GM21390 (cell line): ENCODE measurements at regions not wholly inside any gene's neighbourhood (a gene's known extent, or its start where the extent isn't known, plus 50 kb on each side); places are given as distances from the start of the nearest gene placed in this dataset.
"Not testable (repeated sequence)": the region's sequence is repeated elsewhere in the genome, so short reads cannot be mapped to it uniquely, and the experiment has no call there.

Experiments used
- ATAC-seq: cut with Tn5 transposase; IDR thresholded peaks from one replicate; pipeline ENCODE4 v1.9.1; 2021; ENCODE audit not compliant: unreplicated experiment

DNA sequence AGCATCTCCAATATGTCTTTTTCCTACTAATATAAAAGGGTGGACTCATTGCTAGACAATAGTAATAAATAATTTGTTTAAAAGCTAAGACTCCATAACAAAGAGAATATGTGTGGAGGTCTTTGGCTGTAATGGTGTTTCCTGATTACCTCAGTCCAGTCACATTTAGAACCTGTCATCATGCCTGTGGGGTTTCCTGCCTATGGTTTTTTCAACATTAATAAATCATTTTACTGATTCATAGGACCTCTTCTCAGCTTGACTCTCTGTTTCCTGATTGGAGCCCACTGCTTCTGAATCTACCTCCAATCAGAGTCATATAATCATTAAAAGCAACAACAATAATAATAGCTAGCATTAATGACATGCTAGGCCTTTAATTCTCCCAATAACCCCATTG, 52.4 kb upstream of the GNAI1 start:
- ATAC-seq, result no peak

DNA sequence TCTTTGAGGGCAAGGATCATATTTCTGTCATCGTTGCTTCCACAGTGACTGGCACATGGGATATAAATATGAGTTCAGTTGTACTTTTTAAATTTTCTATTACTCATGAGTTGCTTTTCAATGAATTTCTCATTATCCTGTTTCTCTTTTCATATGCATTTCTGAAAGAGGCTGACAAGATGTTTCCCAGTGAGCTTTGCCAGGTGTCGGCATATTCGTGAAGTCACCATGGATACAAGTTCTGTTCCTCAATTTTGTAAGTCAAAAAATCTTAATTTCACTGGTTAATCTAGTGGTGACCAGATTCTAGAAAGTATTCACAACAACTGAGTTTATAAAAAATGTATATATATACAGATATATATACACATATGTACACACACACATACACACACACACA, 55.7 kb upstream of the GNAI1 start:
- no peak for ATAC-seq

DNA sequence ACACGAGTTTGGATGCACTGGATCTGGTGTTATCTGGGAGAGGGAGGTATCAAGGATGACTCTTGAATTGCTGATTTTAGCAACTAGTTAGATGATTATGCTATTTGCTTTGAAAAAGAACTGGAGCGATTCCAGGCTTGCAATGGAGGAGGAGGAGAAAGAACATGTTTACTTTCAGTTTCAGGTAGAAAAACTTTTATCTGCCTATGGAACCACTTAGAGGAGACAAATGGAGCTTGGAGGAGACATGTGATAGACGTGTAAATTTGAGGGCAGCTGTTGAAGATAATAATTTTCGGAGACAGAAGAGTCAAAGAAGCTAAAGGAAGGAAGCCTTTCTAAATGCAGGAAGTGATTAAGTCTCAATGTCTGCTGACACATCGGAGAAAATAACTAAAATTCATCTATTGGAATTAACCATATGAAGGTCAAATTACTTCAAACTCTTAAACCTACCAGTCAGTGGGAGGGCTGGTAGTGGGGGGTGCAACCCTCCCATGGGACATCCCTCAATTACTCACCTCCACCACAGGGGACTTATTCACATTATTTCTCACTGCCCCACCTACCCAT, 56.4 kb upstream of the GNAI1 start:
- ATAC-seq, result no peak

DNA sequence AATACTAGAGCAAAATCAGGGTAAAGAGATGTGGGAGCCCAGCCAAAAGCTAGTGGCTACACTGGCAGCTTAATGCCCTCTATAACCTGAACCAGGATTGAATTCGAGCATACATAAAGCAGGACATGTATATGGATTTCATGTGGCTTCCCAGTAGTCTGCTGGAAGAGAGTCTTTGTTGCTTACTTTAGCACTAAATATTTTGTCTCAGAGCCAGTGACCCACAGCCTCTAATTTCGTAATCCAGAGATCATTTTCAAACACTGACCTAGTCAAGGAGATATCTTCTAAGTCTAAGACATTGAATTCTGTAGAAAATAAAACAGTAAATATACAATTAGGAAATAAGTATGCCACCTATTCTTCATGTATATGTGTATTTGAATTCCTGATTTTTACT, 64.2 kb upstream of the GNAI1 start:
- no peak for ATAC-seq

DNA sequence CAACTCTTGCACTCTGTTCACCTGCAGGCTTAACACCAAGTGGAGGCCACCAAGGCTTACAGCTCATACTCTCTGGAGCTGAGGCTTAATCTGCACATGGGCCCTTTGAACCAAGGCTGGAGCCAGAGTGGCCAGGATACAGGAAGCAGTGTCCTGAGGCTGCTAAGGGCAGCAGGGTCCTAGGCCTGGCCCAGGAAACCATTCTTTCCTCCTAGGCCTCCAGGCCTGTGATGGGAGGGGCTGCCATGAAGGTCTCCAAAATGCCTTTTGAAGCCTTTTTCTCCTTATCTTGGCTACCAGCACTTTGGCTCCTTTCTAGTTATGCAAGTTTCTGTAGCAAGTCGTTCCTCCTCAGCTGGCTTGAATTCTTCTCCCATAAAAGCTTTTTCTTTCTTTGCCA, 68.0 kb upstream of the GNAI1 start:
- ATAC-seq, result no peak

DNA sequence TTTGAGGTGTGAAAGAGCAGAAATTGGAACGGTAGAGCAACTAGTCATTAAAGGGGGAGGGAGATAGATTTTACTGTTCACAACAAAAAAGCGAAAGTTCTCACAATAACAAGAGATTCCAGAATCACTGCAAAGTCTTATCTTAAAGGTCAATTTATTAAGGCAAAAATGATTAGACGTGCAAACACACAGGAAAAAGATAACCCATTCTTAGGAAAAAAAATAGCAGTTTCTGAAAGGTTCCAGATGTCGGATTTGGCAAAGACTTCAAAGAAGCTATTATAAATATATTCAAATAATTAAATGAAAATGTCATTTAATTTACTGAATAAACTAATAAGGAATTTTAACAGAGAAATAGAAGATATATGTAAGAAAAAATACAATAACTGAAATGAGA, 70.8 kb upstream of the GNAI1 start:
- ATAC-seq, result no peak

DNA sequence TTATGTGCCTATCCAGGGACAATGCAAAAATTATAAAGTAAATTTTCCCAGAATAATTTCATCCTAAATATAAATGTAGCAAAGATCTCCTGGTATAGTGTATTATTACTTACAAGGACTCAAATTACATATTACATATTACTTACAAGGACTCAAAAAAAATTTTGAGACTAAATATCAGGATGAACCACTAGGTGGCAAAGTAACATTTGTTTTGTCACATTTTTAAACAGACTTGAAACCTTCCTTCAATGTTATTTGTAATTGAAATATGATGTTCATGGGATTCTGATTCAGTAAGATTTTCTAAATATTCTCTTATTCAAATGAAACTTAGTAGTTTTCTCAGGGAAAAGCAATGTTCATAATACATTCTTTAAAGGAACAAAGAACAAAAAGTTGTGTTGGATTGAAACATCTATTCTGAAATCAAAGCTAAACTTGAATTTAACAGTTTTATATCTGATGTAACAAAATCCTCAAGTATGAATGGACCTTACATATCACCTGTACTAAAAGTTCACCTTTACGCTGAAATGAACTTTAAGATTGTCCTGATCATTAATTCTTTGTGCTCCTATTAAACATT, 74.3 kb upstream of the GNAI1 start:
- ATAC-seq, result no peak

DNA sequence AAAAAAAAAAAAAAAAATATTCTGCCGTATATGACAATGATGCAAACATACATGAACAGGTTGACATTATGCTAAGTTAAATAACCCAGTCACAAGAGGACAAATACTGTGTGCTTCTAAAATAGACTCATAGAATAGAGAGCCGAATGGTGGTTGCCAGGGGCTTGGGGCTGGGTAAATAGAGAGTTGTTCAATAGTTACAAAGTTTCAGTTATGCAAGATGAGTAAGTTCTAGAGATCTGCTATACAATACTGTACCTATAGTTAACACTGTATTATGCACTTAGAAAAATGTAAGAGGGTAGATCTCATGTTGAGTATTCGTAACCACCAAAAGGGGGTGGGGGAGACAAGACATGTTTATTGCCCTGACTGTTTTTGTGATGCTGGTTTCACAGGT, 77.1 kb upstream of the GNAI1 start:
- ATAC-seq, result no peak

DNA sequence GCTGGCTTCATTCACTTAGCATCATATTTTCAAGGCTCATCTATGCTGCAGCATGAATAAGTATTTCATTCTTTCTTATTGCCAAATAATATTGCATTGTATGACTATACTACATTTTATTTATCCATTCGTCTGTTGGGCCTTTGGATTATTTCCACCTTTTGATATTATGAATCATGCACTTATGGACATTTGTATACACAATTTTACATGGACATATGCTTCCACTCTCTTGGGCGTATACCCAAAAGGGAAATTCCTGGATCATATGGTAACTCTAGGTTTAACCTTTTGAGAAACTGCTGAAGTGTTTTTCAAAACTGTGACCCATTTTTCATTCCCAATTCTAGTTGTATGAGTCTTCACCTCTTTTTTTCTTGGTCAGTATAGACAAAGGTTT, 80.3 kb upstream of the GNAI1 start:
- ATAC-seq, result no peak

DNA sequence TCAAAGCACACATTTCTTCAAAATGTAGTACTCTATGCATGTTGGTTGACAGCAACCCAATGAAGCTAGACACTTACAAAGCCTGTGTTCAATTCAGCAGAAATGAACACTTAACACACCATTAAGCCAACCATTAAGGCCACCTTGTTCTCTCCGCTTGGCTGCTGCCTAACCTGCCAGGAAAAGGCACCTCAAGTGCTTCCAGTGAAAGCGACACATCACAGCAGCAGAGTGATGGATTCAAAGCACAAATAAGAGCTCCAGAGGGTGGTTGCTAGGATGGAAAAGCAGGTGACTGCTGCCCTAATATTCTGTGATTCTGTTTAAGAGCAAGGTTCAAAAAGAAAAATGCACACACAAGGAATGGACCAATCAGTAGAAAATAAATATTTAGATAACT, 81.5 kb upstream of the GNAI1 start:
- ATAC-seq, result no peak

DNA sequence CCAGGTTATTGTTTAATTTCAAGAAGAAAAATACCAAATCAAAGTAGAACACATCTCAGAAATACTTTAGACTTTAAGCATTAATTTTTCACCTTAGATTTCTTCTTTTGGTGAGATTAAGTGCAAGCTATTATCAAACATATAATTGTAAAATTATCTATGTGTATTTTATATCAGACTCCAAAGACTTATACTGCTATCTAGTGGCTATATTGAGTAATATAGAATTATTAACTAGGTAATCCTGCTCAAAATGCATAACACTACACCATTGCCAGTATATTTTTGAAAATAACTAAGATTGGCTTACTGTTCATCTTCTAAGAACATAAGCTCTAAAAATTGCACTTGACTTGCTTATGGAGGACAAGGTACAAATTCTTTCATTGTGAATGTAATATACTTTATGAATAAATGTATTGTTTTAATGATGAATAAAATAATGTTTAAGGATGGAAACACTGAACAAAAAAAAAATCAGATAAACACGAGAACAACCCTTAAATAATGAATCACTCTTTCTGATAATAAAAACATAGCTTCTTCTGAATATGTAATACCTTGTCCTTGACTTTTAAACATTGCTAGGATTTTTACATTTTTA, 86.7 kb upstream of the GNAI1 start:
- no peak for ATAC-seq

DNA sequence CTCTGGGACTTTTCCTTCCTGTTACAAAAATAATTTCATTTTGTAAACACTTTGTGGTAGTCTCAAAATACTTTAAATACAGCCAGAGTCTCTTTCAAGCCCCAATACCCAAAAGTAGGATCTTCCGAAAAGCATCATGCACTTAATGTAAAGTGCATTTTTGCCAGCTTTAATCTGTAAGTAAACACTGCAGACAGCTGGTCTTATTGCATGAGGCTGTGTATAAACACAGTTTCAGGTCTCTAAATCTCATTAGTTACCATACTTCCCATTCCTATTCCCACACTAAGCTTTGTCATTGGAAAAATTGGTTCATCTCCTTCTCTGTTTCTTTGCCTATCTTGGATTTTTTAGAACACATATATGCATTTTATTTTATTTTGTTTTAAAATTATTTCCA, 87.6 kb upstream of the GNAI1 start:
- ATAC-seq, result no peak

DNA sequence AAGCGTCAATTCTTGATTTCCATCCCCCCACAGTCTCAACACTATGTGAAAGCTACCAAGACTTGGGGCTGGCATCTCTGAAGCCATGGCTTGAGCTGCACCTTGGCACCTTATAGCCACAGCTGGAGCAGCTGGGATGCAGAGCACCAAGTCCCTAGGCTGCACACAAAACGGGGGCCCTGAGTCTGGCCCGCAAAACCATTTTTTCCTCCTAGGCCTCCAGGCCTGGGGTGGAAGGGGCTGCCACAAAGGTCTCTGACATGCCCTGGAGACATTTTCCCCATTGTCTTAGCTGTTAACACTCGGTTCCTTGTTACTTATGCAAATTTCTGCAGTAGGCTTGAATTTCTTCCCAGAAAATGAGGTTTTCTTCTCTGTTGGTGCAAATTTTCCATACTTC, 89.8 kb upstream of the GNAI1 start:
- ATAC-seq, result no peak

DNA sequence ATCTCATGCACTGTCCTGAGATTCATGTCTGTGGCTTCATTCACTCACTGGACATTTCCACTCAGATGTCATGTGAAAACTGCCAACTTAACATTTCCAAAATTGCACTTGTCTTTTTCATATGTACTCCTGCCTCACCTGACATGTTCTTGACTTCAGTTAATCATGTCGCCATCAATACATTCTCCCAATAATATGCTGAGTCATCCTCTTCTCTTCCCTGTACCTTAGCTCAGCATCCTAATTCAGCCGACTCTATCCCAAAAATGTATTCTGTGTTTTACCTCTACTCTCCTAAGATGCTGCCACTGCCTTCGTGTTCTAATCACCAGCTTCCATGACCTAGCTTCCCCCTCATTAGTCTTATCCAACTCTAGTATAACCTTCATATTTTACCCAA, 93.9 kb upstream of the GNAI1 start:
- ATAC-seq, result no peak

DNA sequence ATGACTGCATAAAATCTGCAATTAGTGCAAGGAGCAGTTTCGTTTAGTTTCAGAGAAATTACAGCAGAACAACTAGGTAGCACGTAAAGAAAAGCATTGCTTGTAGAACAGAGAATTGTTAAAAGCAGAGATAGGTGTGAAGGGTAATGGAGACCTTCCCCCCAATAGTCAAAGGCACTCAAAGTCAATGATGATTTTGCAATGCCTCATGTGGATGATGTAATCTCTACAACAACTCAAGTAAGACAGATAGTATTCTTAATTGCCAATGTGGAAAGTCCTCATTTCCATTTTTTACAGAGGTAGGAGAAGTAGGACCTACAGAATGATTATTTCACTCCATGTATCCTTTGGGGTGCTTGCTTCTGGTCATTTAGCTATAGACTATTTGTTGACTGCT, 94.3 kb upstream of the GNAI1 start:
- no peak for ATAC-seq

DNA sequence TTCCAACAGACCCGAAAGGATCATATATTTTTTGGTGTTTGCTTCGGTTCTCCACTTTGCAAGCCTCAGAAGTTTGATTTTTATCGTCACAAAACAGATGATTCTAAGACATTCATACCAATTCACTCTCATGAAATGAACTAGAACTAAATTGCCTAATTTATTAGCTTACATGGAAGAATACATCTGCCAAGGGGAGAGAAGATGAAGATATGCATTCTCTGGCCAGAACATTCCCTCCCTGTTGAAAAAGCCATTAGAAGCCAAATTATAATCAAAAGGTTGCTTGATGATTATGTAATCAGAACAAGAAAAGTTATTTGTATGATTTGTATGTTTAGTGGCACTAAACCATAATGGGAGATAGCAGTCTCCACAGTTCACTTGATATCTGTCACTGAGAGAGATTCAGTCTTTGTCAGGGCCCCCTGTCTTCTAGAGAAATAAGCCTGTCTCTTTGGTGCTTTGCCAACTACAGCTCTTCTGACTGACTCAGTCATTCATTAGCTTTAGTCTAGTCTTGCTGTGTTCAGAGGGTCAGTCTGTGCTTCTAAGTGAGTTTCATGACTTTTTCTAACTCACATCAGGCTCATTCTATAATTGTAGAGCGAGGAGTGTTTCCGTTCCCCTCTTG, 95.3 kb upstream of the GNAI1 start:
- ATAC-seq, result no peak

DNA sequence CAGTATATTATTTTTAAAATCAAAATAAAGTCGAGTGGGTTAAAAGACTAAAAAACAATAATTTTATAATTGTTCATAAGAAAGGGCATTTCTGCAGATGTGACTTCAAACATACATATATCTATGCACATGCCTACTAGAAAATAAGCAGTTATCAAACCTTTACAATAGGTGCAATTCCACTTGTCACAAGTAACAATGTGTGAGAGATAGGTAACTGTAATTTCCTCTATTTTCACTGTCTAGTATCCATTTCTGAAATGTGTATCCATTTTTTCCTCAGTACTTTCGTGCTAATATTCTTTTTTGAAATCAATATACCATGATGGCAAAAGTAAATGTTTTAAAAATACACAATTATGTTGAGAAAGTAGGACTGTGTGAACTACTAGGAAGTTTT, 96.9 kb upstream of the GNAI1 start:
- no peak for ATAC-seq

DNA sequence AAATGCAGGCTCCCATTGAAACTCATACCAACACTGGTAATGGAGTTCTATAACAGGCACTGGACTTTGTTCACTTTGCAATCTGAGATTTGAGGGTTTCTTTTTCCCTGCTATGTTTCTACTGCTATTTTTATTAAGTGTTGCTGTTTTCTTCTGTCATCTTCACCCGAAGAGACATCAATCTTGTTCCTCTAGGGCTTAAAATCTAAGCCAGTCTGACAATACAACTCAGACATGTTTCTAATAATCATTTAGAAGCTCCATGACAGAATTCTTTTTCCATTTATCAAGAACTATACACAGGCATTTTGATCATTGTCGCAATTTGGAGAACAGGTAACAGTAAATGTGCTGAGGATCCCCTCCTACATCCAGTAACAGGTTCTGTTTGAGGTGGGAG, 98.5 kb upstream of the GNAI1 start:
- ATAC-seq, result no peak

DNA sequence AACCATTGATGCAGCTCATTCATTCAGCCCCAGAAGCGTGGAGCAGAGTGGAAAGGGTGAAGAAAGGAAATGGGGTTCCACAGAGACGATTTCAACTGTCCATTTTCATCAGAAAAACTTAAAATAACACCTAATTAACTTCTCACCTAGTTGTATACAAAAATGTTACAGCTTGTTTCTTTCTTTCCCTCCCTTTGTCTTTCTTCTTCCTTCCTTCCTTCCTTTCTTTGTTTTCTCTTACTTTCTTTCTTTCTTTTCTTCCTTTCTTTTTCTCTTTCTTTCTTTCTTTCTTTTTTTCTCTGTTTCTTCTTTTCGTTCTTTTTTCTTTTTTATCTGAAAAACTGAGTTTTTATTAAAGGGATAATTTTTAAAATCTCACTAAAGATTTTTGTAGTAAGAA, 105.9 kb upstream of the GNAI1 start:
- ATAC-seq, result no peak

DNA sequence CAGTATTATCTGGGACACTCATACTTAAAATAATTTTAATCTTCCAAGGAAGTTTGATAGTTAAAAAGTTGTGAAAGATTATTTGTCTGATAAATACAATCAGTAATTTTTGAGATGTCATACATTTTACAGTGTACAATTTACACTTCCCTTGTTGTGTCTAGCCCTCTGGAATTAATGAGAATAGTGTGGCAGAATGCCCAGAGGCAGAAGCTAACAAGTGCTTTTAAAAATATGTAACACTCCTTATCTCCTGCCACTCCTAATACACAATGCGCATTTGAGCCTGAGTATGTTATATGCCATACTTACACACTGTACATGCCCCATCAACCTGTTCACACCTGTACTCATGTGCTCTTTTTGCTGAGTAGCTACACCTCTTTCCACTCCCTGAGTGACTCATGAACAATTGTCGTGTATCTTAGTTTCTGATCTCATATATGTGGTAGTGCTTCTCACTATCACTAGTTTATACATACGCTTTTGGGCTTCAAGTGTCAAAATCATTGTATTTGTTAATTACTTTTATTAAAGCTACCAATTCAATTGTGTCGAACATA, 106.9 kb upstream of the GNAI1 start:
- no peak for ATAC-seq

DNA sequence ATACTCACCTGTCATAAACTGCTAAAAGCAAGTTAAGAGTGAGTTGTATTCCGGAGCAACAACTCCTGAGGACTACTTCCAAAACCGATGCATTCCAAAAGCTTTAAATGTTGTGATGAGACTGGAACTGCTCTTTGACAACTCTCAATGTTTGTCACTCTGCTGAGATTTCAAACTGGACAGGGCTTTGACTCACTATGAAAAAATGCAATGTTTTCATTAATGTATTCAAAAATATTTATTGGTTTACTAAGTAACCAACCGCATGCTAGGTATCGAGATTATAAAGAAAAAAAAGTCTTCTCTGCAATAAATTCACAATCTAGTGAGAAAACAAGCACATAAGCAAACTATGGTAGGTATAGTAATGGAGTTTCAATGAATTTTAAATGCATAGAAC, 107.9 kb upstream of the GNAI1 start:
- no peak for ATAC-seq

DNA sequence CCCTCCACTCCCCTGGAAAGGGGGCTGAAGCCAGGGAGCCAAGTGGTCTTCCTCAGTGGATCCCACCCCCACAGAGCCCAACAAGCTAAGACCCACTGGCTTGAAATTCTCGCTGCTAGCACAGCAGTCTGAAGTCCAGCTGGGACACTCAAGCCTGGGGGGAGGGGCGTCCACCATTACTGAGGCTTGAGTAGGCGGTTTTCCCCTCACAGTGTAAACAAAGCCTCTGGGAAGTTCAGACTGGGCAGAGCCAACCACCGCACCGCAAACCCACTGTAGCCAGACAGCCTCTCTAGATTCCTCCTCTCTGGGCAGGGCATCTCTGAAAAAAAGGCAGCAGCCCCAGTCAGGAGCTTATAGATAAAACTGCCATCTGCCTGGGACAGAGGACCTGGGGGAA, 114.4 kb upstream of the GNAI1 start:
- not testable (repeated sequence) for ATAC-seq
